Thoracic aorta (tissue), 2 donors: ENCODE measurements at regions not wholly inside any gene's neighbourhood (a gene's known extent, or its start where the extent isn't known, plus 50 kb on each side); places are given as distances from the start of the nearest gene placed in this dataset.

Source experiments
- ATAC-seq: fragments of 150-250 bp; one replicate; pipeline ENCODE4 v1.8.0; 2017; ENCODE audit warnings: low read depth; ENCODE audit not compliant: insufficient number of reproducible peaks, low FRiP score
- DNase-seq: peaks from one replicate; pipeline ENCODE4 v3.0.0-alpha.2; 2020; ENCODE audit warnings: low spot score
- H3K27ac ChIP-seq, 2 donors: fragments of 200-600 bp; sonication (generic); 1 replicate in 1 of 2; 2 replicates in 1 of 2; pipeline ENCODE4 v1.5.1; 2016; ENCODE audit warnings: mild to moderate bottlenecking in 2 of 2, moderate library complexity in 2 of 2
- H3K27me3 ChIP-seq: fragments of 200-600 bp; sonication (generic); replicated peaks from 2 replicates; pipeline ENCODE4 v1.6.0; 2016; ENCODE audit warnings: mild to moderate bottlenecking; ENCODE audit not compliant: insufficient read depth
- H3K36me3 ChIP-seq: fragments of 200-600 bp; sonication (generic); one replicate; pipeline ENCODE4 v1.5.1; 2016
- H3K4me1 ChIP-seq, 2 donors: fragments of 200-600 bp; sonication (generic); 1 replicate in 1 of 2; 2 replicates in 1 of 2; pipeline versions ENCODE4 v1.5.1 to v1.6.0; 2016; ENCODE audit warnings: low read depth in 2 of 2, mild to moderate bottlenecking in 1 of 2; ENCODE audit not compliant: control insufficient read depth in 1 of 2
- H3K4me3 ChIP-seq: fragments of 200-600 bp; sonication (generic); 2 replicates; pipeline ENCODE4 v1.5.1; 2016; ENCODE audit warnings: mild to moderate bottlenecking
- H3K9me3 ChIP-seq: fragments of 200-600 bp; sonication (generic); 2 replicates; pipeline ENCODE4 v1.5.1; 2016
- CTCF ChIP-seq: fragments of 200-600 bp; sonication (generic); IDR thresholded peaks from one replicate; pipeline ENCODE4 v1.5.1; 2019; ENCODE audit warnings: antibody characterized with exemption

- Histone ChIP-seq H3K27ac (no peak overlapping the region), H3K27me3 (no peaks in the 10 kb centered on the region), H3K4me3 (no peak overlapping the region), H3K9me3 (no peaks in the 10 kb centered on the region), H3K36me3 (no peaks in the 10 kb centered on the region), H3K4me1 (no peaks in the 10 kb centered on the region)
- TF ChIP-seq CTCF: no peak
- DNase-seq (no peak), ATAC-seq (no peak)
Observed at GRCh38 chrX:114097866-114098265, 486.0 kb upstream of the HTR2C start.

GRCh38 chrX:114097427-114097826 lies 486.5 kb upstream of the HTR2C start:
- no peaks in the 10 kb centered on the region for H3K4me1 ChIP-seq
- no peaks in the 10 kb centered on the region for H3K9me3 ChIP-seq
- no peaks in the 10 kb centered on the region for H3K27me3 ChIP-seq
- ATAC-seq (no peak), DNase-seq (no peak)
- H3K36me3 ChIP-seq: no peaks in the 10 kb centered on the region
- H3K4me3 ChIP-seq: no peak overlapping the region
- H3K27ac ChIP-seq: no peak overlapping the region
- no peak for TF ChIP-seq CTCF

DNA sequence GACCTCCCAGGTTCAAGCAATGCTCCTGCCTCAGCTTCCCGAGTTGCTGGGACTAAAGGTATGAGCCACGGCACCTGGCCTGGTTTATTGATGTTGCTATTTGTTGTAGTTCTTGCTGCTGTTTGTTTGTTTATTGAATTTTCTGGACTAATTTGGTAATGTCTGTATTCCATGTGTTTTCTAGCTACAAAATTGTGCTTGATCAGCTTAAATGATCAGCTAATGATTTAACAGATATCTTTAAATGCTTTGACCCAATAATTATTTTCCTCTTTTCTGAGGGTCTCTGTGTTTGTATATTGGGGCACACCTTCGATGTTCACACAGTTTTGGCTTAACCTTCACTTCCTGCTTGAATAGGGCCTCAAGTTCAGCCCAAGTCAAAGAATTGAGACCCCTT lies 488.1 kb upstream of the HTR2C start:
- DNase-seq (no peak), ATAC-seq (no peak)
- no peaks in the 10 kb centered on the region for H3K27me3 ChIP-seq
- no peak for TF ChIP-seq CTCF
- H3K4me3 ChIP-seq: no peak overlapping the region
- H3K4me1 ChIP-seq: no peaks in the 10 kb centered on the region
- no peak overlapping the region for H3K27ac ChIP-seq
- no peaks in the 10 kb centered on the region for H3K9me3 ChIP-seq
- no peaks in the 10 kb centered on the region for H3K36me3 ChIP-seq

GRCh38 chrX:114087543-114087942 lies 496.3 kb upstream of the HTR2C start:
- H3K9me3 ChIP-seq: no peaks in the 10 kb centered on the region
- ATAC-seq (no peak), DNase-seq (no peak)
- H3K4me1 ChIP-seq: no peaks in the 10 kb centered on the region
- H3K27me3 ChIP-seq: no peaks in the 10 kb centered on the region
- TF ChIP-seq CTCF: no peak
- no peak overlapping the region for H3K4me3 ChIP-seq
- H3K36me3 ChIP-seq: no peaks in the 10 kb centered on the region
- H3K27ac ChIP-seq: no peak overlapping the region

- H3K36me3 ChIP-seq: no peaks in the 10 kb centered on the region
- DNase-seq (no peak), ATAC-seq (no peak)
- H3K4me3 ChIP-seq: no peak overlapping the region
- no peak for TF ChIP-seq CTCF
- no peaks in the 10 kb centered on the region for H3K27me3 ChIP-seq
- H3K4me1 ChIP-seq: no peaks in the 10 kb centered on the region
- H3K27ac ChIP-seq: no peak overlapping the region
- H3K9me3 ChIP-seq: no peaks in the 10 kb centered on the region
Observed at GRCh38 chrX:114077773-114078172, 506.1 kb upstream of the HTR2C start.
